ENCODE measurements at regions not wholly inside any gene's neighbourhood (a gene's known extent, or its start where the extent isn't known, plus 50 kb on each side); places are given as distances from the start of the nearest gene placed in this dataset.

DNA sequence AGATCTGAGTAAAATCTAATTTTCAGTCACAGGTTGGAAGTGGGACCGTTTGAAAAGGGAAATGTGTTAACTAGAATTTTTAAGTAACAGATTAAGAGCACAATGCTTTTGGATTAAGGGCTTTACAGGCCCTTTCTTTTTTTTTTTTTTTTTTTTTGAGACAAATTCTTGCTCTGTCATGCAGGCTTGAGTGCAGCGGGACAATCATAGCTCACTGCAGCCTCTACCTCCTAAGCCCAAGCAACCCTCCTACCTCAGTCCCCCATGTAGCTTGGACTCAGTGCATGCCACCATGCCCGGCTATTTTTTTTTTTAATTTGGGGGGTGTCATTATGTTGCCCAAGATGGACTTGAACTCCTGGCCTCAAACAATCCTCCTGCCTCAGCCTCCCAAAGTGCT, 363.7 kb downstream of the LIG4 start:
- no peak for DNase-seq

- DNase-seq, result no peak
These were observed 367.9 kb downstream of the LIG4 start for GRCh38 chr13:107847406-107847805.

DNA sequence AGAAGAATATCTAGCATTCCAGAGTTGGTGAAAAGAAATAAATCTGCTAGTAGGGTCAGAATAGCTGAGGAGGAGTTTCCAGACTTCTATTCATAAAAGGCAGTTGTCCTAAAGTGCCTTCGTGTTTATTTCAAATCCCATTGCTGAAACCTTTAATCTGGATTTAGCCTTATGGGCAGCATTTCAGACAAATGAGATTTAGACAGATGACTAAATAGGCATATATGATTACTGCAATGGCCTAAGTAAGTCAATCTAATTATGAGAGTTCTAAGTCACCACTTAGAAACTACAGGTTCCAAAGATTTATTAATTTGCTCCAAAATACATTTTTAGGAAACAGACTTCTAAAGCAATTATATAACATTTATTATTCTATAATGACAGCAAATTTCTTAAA, 368.7 kb downstream of the LIG4 start:
- no peak for DNase-seq

- no peak for DNase-seq
These were observed 369.4 kb downstream of the LIG4 start for GRCh38 chr13:107845911-107846310.

DNA sequence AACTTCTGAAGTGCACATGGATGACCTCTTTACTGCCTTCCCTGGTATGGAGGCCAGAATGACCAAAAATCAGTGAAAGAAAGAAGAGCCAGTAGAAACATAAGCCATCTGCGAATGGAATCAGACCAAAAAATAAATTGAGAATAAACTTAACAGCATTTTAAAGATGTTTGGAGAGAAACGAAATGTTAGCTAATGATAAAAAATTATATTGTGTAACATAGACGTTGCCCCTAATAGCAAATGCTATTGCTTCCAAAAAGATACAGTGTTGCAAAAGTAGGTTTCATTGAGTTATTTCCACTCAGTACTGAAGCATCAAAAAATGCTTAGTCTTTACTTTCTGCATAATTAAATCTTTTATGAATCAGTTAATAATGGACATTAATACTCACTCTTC, 371.7 kb downstream of the LIG4 start:
- DNase-seq, result no peak

- no peak for DNase-seq
These were observed 372.1 kb downstream of the LIG4 start for GRCh38 chr13:107843281-107843680.

DNA sequence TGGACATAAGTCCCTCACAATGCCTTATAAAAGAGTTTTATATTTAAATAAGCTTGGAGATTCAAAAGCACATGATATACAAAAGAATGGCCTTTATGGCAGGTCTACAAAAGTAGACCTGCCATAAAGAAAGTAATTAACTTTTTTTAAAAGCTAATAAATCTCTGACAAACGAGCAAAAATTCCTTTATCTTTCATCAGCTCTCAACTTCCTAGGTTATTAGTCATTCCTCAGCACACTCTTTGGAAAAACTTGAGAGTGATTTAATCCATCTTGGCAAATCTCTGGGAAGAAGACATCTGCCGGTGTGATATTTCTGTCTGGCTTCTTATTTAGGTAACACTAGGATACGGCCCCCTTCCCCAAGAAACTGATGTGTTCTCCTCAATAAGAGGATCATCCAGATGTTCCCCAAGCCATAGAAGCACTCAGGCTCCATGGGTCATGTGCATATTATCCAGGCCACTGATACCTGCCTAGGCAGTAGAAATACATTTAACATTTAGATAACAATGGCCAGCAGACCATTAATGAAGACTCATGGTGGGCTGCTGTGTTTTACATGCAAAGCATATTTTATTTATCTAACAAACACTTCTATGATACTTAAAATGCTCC, 372.7 kb downstream of the LIG4 start:
- no peak for DNase-seq

GRCh38 chr13:107838588-107839161, 376.7 kb downstream of the LIG4 start:
- DNase-seq, result no peak

- no peak for DNase-seq
These were observed 378.7 kb downstream of the LIG4 start for GRCh38 chr13:107836685-107837084.

- DNase-seq, result no peak
These were observed 379.9 kb downstream of the LIG4 start for GRCh38 chr13:107835339-107836018.

GRCh38 chr13:107834717-107835116, 380.6 kb downstream of the LIG4 start:
- DNase-seq, result no peak

DNA sequence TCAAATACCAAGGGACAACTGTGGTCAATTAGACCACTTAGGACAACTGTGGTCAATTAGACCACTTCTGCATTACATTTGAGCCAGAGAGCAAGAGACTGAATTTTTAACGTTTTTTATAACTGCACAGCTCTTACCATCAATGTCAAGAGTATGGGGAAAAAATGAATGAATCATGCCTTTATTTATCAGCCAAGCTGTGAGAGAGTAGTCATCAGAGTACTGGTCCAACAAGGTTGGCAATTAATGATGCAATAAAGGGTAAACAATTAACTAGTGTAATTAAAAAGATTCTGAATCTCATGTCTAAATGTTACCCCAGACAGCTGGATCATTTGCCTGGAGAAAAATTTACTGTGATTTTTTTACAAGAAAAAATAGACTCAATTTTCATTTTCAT, 381.1 kb downstream of the LIG4 start:
- no peak for DNase-seq

- DNase-seq, result no peak
These were observed 382.7 kb downstream of the LIG4 start for GRCh38 chr13:107832500-107833100.

GRCh38 chr13:107830804-107831203, 384.5 kb downstream of the LIG4 start:
- DNase-seq, result no peak

- no peak for DNase-seq
These were observed 387.3 kb downstream of the LIG4 start for GRCh38 chr13:107827840-107828549.

DNA sequence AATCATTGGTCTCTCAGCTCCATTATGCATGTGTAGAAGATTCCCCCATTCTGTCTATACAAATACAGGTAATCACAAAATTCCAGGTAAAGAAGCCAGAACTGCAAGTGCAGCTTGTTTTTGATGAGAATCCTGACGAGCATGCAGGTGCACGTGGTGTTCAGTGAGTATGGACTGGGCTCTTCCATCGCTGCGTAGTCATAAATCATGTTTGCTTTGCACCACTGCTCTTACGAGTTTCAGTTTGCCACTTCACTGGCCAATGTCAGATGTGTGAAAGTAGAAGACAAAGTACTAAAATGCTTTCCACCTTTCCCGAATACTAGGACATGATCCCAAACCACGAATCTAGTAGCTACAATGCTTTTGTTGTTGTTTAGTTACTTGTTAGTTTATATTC, 390.7 kb downstream of the LIG4 start:
- DNase-seq, result no peak

- no peak for DNase-seq
These were observed 393.3 kb downstream of the LIG4 start for GRCh38 chr13:107822006-107822405.

DNA sequence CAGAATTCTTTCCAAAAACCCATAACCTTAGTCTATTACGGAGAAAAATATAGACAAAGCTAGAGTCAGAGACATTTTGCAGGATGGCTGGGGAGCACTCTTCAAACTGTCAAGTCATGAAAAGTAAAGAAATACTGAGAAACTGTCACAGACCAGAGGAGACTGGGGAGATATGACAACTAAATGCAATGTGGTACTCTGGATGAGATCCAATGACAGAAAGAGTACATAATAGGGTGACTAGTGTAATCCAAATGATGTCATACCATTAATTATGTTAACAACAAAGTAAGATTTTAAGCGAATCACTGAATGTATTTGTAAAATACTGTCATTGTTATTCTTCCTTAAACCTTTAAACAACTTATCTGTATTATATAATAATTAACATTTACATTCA, 393.8 kb downstream of the LIG4 start:
- no peak for DNase-seq

DNA sequence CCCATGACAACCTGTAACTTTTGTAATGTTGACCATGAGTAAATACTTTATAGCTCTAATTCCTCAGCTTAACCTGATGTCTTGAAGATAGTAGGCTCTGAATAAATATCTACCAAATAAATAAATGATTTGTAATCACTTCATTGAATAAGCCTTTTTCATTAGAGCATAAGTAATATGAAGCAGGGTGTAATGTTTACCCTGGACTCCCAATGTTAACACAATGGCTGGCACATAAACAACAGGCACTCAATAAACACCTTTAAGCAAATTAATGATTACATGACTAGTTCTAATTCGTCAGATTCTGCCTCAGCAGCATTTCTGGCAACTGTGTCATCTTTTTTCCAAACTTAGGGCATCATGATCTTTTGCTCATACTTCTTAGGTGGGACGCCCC, 396.3 kb downstream of the LIG4 start:
- no peak for DNase-seq

GRCh38 chr13:107817647-107818287, 397.6 kb downstream of the LIG4 start:
- DNase-seq, result no peak

- no peak for DNase-seq
These were observed 403.3 kb downstream of the LIG4 start for GRCh38 chr13:107812014-107812412.

- no peak for DNase-seq
These were observed 403.9 kb downstream of the LIG4 start for GRCh38 chr13:107811233-107812013.

All from activated CD4-positive, alpha-beta T cell treated with anti-CD3 and anti-CD28 coated beads for 1 hour (primary cell).